Liver (tissue), 8 donors: ENCODE measurements at regions not wholly inside any gene's neighbourhood (a gene's known extent, or its start where the extent isn't known, plus 50 kb on each side); places are given as distances from the start of the nearest gene placed in this dataset.

Experiments used
- DNase-seq: peaks from one replicate; pipeline ENCODE4 v3.0.0-alpha.2; 2017; ENCODE audit warnings: low spot score
- H3K27ac ChIP-seq, 2 donors: one replicate each; pipeline ENCODE4 v1.7.0; 2013; ENCODE audit warnings: inconsistent platforms in 2 of 2, low read length in 2 of 2, control low read depth in 1 of 2, low read depth in 1 of 2, mild to moderate bottlenecking in 1 of 2
- H3K27me3 ChIP-seq, 4 donors: one replicate each; pipeline versions ENCODE4 v1.6.1 to v1.7.0; 2013; ENCODE audit warnings: low read length in 3 of 4, inconsistent platforms in 1 of 4, mild to moderate bottlenecking in 1 of 4, moderate library complexity in 1 of 4; ENCODE audit not compliant: control insufficient read depth in 4 of 4, insufficient read depth in 4 of 4
- H3K36me3 ChIP-seq, 4 donors: one replicate each; pipeline versions ENCODE4 v1.6.1 to v1.7.0; 2013; ENCODE audit warnings: low read length in 3 of 4, mild to moderate bottlenecking in 3 of 4, low read depth in 1 of 4, moderate library complexity in 1 of 4; ENCODE audit not compliant: control insufficient read depth in 4 of 4, insufficient read depth in 3 of 4
- H3K4me1 ChIP-seq, 4 donors: one replicate each; pipeline versions ENCODE4 v1.6.1 to v1.7.0; 2013; ENCODE audit warnings: low read length in 3 of 4, mild to moderate bottlenecking in 3 of 4, moderate library complexity in 1 of 4; ENCODE audit not compliant: control insufficient read depth in 4 of 4, insufficient read depth in 4 of 4
- H3K4me3 ChIP-seq, 3 donors: one replicate each; pipeline versions ENCODE4 v1.6.1 to v1.7.0; 2013; ENCODE audit warnings: low read length in 3 of 3, control low read depth in 1 of 3, low read depth in 1 of 3, mild to moderate bottlenecking in 1 of 3
- H3K9ac ChIP-seq, 2 donors: one replicate each; pipeline ENCODE4 v1.7.0; 2013; ENCODE audit warnings: low read length in 2 of 2, mild to moderate bottlenecking in 2 of 2, moderate library complexity in 2 of 2, control low read depth in 1 of 2, low read depth in 1 of 2
- H3K9me3 ChIP-seq, 4 donors: one replicate each; pipeline versions ENCODE4 v1.6.1 to v1.7.0; 2013; ENCODE audit warnings: low read length in 3 of 4; ENCODE audit not compliant: control insufficient read depth in 4 of 4
- CTCF ChIP-seq: fragments of 150-350 bp; IDR thresholded peaks from 2 replicates; pipeline ENCODE4 v1.5.1; 2017; ENCODE audit warnings: improper control_type of control experiment, low read depth, low read length; ENCODE audit not compliant: missing input control
- FOXA1 ChIP-seq: IDR thresholded peaks from 2 replicates; pipeline ENCODE4 v1.6.1; 2016; ENCODE audit warnings: antibody characterized with exemption
- HNF4G ChIP-seq: IDR thresholded peaks from 2 replicates; pipeline ENCODE4 v1.6.1; 2016; ENCODE audit warnings: antibody characterized with exemption
- JUND ChIP-seq, 2 donors: IDR thresholded peaks; 2 replicates each; pipeline ENCODE4 v1.6.1; 2016; ENCODE audit warnings: antibody characterized with exemption in 2 of 2
- NR2F2 ChIP-seq: IDR thresholded peaks from 2 replicates; pipeline ENCODE4 v1.6.1; 2016; ENCODE audit warnings: antibody characterized with exemption
- RAD21 ChIP-seq, 2 donors: IDR thresholded peaks; 2 replicates each; pipeline ENCODE4 v1.6.1; 2016; ENCODE audit warnings: antibody characterized with exemption in 2 of 2, mild to moderate bottlenecking in 2 of 2
- SP1 ChIP-seq: IDR thresholded peaks from 2 replicates; pipeline ENCODE4 v1.6.1; 2018; ENCODE audit warnings: antibody characterized with exemption, mild to moderate bottlenecking
- TAF1 ChIP-seq: conservative IDR thresholded peaks from 2 replicates; pipeline ENCODE4 v1.6.1; 2016; ENCODE audit warnings: antibody characterized with exemption, mild to moderate bottlenecking
- YY1 ChIP-seq: IDR thresholded peaks from 2 replicates; pipeline ENCODE4 v1.6.1; 2016; ENCODE audit warnings: antibody characterized with exemption, mild to moderate bottlenecking
- ZBTB33 ChIP-seq: IDR thresholded peaks from 2 replicates; pipeline ENCODE4 v1.6.1; 2016; ENCODE audit warnings: antibody characterized with exemption
- WGBS: extraction: QIAGEN DNeasy Blood & Tissue Kit; methylation state at CpG from one replicate; pipeline ENCODE4 v1.1.7; 2013; 5-methylcytosine and 5-hydroxymethylcytosine counted together
- TF ChIP-seq, protein P1 (sequence below): IDR thresholded peaks from 2 replicates; pipeline ENCODE4 v1.6.1; 2016; ENCODE audit warnings: antibody characterized with exemption
- TF ChIP-seq, protein P2 (sequence below): IDR thresholded peaks from 2 replicates; pipeline ENCODE4 v1.6.1; 2016; ENCODE audit warnings: antibody characterized with exemption
- TF ChIP-seq, protein P3 (sequence below): IDR thresholded peaks from 2 replicates; pipeline ENCODE4 v1.6.1; 2016; ENCODE audit warnings: antibody characterized with exemption, mild to moderate bottlenecking
- donor health status: healthy.
- donor health status: healthy.
- donor health status: healthy.
- donor health status: healthy.
- donor health status: healthy.

DNA sequence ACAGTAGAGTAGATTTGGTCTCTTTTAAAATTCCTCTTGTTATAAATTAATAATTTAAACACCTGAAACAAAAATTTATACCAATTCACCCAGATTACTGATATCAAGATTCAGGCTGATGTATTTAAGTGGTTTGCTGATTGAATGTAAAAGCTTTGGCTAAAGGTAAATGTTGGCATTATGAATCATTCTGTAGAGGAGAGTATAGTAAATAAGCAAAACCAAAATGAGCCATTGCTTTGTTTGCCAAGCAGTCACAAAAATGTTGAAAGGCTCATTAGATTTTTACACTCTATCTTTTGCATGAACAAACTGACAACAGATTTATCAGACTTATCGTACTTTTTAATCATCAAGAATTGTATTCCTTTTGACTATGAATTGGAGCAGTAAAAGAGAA lies 332.6 kb downstream of the FAM170A start:
- 86% methylated on average over 1 of the region's 1 CpG for WGBS
- Histone ChIP-seq H3K27ac (no peak overlapping the region), H3K9me3 (no peaks in the 10 kb centered on the region), H3K4me1 (no peaks in the 10 kb centered on the region), H3K4me3 (no peak overlapping the region), H3K36me3 (no peaks in the 10 kb centered on the region), H3K9ac (no peak overlapping the region), H3K27me3 (no peaks in the 10 kb centered on the region)
- TF ChIP-seq YY1, result no peak
- TF ChIP-seq, protein P1, sequence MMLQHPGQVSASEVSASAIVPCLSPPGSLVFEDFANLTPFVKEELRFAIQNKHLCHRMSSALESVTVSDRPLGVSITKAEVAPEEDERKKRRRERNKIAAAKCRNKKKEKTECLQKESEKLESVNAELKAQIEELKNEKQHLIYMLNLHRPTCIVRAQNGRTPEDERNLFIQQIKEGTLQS, result no peak
- TF ChIP-seq, protein P2, sequence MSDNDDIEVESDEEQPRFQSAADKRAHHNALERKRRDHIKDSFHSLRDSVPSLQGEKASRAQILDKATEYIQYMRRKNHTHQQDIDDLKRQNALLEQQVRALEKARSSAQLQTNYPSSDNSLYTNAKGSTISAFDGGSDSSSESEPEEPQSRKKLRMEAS, result no peak
- no peak for TF ChIP-seq NR2F2
- TF ChIP-seq HNF4G, result no peak
- TF ChIP-seq JUND (IDR thresholded peaks at IDR 0.05), result no peak
- TF ChIP-seq TAF1, result no peak
- TF ChIP-seq ZBTB33, result no peak
- TF ChIP-seq SP1, result no peak
- TF ChIP-seq, protein P3, sequence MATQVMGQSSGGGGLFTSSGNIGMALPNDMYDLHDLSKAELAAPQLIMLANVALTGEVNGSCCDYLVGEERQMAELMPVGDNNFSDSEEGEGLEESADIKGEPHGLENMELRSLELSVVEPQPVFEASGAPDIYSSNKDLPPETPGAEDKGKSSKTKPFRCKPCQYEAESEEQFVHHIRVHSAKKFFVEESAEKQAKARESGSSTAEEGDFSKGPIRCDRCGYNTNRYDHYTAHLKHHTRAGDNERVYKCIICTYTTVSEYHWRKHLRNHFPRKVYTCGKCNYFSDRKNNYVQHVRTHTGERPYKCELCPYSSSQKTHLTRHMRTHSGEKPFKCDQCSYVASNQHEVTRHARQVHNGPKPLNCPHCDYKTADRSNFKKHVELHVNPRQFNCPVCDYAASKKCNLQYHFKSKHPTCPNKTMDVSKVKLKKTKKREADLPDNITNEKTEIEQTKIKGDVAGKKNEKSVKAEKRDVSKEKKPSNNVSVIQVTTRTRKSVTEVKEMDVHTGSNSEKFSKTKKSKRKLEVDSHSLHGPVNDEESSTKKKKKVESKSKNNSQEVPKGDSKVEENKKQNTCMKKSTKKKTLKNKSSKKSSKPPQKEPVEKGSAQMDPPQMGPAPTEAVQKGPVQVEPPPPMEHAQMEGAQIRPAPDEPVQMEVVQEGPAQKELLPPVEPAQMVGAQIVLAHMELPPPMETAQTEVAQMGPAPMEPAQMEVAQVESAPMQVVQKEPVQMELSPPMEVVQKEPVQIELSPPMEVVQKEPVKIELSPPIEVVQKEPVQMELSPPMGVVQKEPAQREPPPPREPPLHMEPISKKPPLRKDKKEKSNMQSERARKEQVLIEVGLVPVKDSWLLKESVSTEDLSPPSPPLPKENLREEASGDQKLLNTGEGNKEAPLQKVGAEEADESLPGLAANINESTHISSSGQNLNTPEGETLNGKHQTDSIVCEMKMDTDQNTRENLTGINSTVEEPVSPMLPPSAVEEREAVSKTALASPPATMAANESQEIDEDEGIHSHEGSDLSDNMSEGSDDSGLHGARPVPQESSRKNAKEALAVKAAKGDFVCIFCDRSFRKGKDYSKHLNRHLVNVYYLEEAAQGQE, result no peak
- TF ChIP-seq FOXA1, result no peak
- TF ChIP-seq CTCF, result no peak
- no peak for DNase-seq

GRCh38 chr5:119966028-119966427 lies 336.7 kb downstream of the FAM170A start:
- 46% methylated on average over 3 of the region's 3 CpGs for WGBS
- peaks cover 0 to 8% (median 2%) of the 10 kb centered on the region in 4 donors for H3K9me3 ChIP-seq
- no peak overlapping the region for H3K27ac ChIP-seq
- no peaks in the 10 kb centered on the region for H3K27me3 ChIP-seq
- H3K4me1 ChIP-seq, result no peaks in the 10 kb centered on the region
- TF ChIP-seq ZBTB33 (no peak), RAD21 (IDR thresholded peaks at IDR 0.05) (peak; percentile 11 to 17)
- H3K9ac ChIP-seq, result no peak overlapping the region
- H3K36me3 ChIP-seq, result no peaks in the 10 kb centered on the region
- DNase-seq, result no peak
- H3K4me3 ChIP-seq, result no peak overlapping the region
